ENCODE measurements at regions not wholly inside any gene's neighbourhood (a gene's known extent, or its start where the extent isn't known, plus 50 kb on each side); places are given as distances from the start of the nearest gene placed in this dataset.

DNA sequence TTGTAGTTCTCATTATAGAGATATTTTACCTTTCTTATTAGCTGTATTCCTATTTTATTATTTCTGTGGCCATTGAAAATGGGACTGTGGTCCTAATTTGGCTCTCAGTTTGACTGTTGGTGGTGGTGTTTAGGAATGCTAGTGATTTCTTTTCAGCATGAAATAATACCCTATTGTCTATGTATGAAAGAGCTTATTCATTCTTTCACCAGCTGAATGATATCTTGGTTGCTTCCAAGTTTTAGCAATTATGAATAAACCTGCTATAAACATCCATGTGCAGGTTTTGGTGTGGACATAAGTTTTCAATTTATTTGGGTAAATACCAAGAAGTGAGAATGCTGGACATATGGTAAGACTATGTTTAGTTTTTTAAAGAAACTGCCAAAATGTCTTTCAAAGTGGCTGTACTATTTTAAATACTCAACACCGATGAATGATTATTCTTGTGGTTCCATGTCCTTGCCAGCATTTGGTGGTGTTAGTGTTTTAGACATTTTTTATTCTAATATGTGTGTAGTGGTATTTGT, 501.6 kb upstream of the GYPC start:
- TF ChIP-seq, protein P1, sequence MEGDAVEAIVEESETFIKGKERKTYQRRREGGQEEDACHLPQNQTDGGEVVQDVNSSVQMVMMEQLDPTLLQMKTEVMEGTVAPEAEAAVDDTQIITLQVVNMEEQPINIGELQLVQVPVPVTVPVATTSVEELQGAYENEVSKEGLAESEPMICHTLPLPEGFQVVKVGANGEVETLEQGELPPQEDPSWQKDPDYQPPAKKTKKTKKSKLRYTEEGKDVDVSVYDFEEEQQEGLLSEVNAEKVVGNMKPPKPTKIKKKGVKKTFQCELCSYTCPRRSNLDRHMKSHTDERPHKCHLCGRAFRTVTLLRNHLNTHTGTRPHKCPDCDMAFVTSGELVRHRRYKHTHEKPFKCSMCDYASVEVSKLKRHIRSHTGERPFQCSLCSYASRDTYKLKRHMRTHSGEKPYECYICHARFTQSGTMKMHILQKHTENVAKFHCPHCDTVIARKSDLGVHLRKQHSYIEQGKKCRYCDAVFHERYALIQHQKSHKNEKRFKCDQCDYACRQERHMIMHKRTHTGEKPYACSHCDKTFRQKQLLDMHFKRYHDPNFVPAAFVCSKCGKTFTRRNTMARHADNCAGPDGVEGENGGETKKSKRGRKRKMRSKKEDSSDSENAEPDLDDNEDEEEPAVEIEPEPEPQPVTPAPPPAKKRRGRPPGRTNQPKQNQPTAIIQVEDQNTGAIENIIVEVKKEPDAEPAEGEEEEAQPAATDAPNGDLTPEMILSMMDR (IDR thresholded peaks at IDR 0.05): no peak
- TF ChIP-seq EP300 (IDR thresholded peaks at IDR 0.05) (no peak), POLR2AphosphoS5 (IDR thresholded peaks at IDR 0.05) (no peak), POLR2A (IDR thresholded peaks at IDR 0.05) (no peak)
